NCI-H2029 (cell line): ENCODE measurements at regions not wholly inside any gene's neighbourhood (a gene's known extent, or its start where the extent isn't known, plus 50 kb on each side); places are given as distances from the start of the nearest gene placed in this dataset.

Experiments
- DNase-seq: peaks from one replicate; lab custom pipeline; 2025; lab: John Stamatoyannopoulos, UW

DNA sequence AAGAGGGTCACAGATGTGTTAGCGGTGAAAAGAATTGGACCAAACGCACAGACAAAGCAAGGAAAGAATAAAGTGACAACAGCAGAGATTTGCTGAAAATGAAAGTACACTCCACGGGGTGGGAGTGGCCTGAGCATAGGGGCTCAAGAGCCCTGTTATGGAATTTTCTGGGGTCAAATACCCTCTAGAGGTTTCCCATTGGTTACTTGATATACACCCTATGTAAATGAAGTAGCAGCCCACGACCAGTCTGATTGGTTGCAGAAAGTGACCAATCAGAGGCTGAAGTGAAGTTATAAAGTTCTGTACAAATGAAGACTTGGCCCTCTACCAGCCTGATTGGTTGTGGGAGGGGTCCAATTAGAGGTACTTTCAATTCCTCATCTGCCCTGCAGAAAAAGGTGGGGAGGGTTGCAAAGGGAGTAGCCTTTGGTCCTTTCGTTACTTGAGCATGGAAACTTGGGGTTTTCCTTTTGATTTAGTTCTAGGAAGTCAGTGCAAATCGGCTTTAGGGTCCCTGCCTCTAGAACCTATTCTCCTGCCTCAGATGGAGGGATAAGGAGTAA is 125.6 kb upstream of the PRPS1L1 start:
- DNase-seq, result no peak

GRCh38 chr7:18154726-18155125 is 127.1 kb upstream of the PRPS1L1 start:
- no peak for DNase-seq

DNA sequence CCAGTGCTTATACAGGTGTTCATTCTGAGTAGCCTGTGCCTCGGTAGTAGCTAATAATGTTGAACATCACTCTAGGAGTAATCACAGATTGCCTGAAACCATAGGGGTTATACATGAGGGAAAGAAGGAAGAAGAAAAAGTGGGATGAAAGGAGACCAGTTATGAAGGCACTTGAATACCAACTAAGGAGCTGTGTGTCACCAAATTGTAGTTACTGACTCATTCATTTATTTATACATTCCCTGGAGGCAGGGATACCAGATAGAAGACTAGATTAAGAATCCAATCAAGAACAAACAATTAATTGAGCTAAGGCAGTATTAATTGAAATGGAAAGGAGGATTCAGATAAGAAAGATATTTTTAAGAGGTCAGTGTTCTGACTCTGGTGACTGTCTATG is 129.6 kb upstream of the PRPS1L1 start:
- DNase-seq, result no peak

DNA sequence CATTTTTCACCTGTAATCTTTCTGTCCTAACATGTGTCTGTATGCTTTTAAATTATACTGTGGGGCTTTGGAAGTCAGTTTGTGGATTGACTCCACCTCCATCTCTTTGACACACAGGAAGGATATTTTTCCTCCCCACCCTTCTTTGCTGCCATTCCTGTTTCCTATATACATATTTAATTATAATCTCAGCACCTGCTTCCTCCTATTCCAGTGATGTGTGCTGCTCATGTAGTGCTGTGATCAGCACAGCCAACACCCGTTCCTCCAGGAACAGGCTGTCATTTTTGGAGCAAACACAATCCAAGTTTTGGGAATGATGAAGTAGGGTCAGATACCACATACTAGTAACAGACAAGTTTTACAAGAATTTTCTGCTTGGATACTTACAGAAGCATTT is 135.0 kb upstream of the PRPS1L1 start:
- no peak for DNase-seq

DNA sequence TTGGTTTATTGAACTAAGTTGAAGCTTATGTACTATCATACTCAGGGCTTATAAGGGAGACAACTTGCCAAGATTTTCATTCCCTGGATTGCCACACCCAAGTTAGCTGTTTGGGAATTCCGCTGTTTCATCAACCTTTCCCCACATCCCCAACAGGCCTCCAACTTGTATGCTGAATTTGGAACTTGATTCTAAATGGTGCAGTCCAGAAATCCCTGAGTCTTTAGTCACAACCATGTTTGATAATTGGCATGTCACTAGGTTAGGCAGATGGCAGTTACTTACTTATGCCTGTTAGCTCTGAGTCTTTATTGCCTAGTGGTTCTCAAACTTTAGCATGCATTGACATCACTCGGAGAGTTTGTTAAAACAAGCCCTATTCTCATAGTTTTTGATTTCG is 135.4 kb upstream of the PRPS1L1 start:
- no peak for DNase-seq

GRCh38 chr7:18165166-18165565 is 137.5 kb upstream of the PRPS1L1 start:
- DNase-seq, result no peak

DNA sequence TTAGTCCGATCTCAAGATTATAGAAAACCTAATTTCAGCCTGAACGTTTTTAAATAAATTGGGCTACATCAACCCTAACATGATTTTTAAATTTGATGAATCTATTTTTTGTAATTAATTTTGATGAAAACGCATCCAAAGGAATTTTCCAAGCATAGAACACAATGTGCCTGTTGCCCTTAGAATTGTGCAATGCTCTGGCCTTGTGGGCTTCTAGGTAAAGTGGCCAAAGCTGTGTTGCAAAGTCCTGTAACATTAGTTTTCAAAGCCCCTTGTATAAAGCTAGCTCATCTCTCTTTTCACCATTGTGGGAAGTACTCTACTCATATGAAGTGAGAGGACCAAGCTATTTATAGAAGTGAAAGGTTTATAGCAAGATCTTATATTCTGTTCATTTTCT is 138.4 kb upstream of the PRPS1L1 start:
- DNase-seq, result no peak

GRCh38 chr7:18167815-18168214 is 140.2 kb upstream of the PRPS1L1 start:
- DNase-seq, result no peak

DNA sequence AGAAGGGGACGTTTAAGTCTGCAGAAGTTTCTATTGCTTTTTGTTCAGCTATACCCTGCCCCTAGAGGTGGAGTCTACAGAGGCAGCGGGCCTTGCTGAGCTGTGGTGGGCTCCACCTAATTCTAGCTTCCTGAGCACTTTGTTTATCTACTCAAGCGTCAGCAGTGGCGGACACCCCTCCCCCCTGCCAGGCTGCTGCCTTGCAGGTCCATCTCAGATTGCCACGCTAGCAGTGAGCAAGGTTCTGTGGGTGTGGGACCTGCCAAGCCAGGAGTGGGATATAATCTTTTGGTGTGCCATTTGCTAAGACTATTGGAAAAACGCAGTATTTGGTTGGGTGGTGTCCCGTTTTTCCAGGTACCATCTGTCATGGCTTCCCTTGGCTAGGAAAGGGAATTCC is 147.3 kb upstream of the PRPS1L1 start:
- no peak for DNase-seq

DNA sequence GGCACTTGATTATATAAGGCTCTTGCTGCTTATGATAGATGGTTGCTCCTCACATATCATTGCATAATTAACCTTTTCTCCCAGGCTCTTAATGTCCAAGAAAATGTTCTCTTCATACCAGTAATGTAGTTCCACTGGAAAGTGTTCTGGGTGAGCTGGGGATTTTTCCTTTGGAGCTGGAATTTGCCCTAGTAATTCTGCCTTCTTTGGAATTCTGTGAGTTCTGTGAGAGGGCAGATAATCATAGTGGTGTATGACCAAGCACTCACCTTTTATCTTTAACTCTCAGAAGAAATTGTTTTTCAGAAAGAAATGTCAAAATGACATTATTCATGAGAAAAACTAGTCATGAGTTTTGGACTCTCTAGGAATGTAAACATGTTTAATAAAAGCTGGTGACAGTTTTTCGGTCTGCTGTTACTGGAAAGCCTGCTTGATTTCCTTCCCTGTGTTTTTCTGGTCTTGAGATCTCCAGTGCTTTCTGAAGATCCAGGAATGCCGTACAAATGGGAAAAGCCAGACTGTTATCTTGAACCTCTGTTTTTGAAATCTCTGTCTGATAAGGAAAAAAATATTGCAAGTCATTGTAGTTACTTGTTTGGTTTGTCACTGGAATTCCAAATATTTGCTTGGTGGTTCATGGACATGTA is 148.3 kb upstream of the PRPS1L1 start:
- no peak for DNase-seq

GRCh38 chr7:18177129-18177814 is 149.6 kb upstream of the PRPS1L1 start:
- DNase-seq, result no peak

GRCh38 chr7:18177815-18178660 is 150.4 kb upstream of the PRPS1L1 start:
- no peak for DNase-seq

GRCh38 chr7:18179093-18179492 is 151.4 kb upstream of the PRPS1L1 start:
- DNase-seq, result no peak

- no peak for DNase-seq
Observed at GRCh38 chr7:18180685-18181084, 153.0 kb upstream of the PRPS1L1 start.

DNA sequence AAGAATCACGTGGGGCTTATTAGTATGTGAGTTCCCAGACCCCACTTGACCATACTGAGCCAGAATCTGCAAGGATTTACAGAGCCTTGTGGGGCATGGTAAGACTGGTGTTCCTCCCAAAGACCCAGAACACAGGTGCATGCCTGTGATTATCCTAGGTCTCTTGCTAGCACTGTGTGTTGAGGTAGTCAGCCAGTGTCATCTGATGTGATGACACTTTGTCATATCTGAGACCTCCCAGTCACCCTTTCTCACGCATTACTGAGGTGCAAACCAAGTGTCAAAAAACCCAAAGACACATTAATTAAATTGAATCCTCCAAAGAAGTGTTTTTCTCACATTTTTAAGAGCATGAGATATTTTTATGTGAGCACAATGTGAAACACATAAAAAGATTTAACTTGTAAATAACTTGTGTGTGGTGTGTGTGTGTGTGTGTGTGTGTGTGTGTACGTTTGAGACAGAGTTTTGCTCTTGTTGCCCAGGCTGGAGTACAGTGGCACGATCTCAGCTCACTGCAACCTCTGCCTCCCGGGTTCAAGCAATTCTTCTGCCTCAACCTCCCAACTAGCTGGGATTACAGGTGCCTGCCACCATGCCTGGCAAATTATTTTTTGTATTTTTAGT is 162.0 kb upstream of the PRPS1L1 start:
- no peak for DNase-seq

DNA sequence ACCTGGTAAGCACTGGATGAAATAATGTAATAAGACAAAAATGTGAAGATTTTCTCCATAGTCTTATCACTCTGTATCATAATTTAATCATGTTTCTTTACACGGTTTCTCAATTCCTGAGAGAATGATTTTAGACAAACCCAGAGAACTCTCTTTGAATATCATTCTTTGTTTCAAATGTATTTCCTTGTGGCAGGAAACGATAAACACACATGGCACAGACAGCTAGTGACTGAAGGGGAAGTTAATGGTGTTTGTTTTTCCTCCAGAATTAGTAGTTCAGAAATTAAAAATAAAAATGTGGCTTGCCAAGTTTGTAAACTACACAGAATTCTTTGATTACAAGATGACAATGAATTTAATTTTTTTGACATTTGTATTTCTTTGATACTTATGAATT is 163.7 kb upstream of the PRPS1L1 start:
- DNase-seq, result no peak

GRCh38 chr7:18191862-18192625 is 164.4 kb upstream of the PRPS1L1 start:
- no peak for DNase-seq

- no peak for DNase-seq
Observed at GRCh38 chr7:18194616-18195015, 167.0 kb upstream of the PRPS1L1 start.

DNA sequence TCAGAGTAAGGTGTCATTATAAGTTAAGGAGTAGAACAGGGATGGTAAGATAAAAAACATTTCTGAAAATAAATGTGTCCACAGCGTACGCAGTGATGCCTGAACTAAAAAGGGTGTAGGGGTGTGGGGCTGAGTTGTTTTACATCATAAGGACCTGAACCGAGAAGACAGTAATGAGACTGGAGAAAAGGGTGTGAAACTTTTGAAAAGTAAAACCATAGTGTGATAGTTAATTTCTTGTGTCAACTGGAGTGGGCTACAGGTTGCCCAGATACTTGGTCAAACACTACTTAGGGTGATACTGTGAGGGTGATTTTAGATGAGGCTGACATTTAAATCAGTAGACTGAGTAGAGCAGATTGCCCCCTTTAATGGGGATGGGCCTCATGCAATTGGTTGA is 169.0 kb upstream of the PRPS1L1 start:
- DNase-seq, result no peak

GRCh38 chr7:18198868-18199267 is 171.2 kb upstream of the PRPS1L1 start:
- no peak for DNase-seq

- no peak for DNase-seq
Observed at GRCh38 chr7:18200266-18200665, 172.6 kb upstream of the PRPS1L1 start.

GRCh38 chr7:18200855-18201254 is 173.2 kb upstream of the PRPS1L1 start:
- no peak for DNase-seq
